HG03442 (cell line): ENCODE measurements at regions not wholly inside any gene's neighbourhood (a gene's known extent, or its start where the extent isn't known, plus 50 kb on each side); places are given as distances from the start of the nearest gene placed in this dataset.
"Not testable (repeated sequence)": the region's sequence is repeated elsewhere in the genome, so short reads cannot be mapped to it uniquely, and the experiment has no call there.

Experiments used
- ATAC-seq: cut with Tn5 transposase; IDR thresholded peaks from one replicate; pipeline ENCODE4 v1.9.1; 2021; ENCODE audit warnings: mild to moderate bottlenecking, moderate library complexity; ENCODE audit not compliant: unreplicated experiment

GRCh38 chr6:10343320-10343719, 71.6 kb downstream of the TFAP2A start:
- no peak for ATAC-seq

DNA sequence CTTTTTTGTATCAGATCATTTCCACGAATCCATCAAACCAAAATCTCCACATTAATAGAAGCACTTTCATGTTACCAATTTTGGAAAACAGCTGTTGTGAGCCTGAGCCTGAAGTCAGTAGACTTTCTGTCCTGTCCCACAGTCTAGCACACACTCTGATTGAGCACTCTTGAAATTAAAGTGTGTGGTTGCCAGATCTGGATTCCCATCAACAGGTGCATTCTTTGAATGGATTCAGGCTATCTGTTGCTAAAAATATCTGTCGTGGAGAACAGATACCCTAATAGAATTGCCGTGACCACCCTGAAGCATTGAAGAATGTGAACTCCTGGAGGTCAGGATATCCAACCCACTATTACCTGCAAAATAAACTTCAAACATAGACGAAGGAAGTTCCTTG, 73.3 kb downstream of the TFAP2A start:
- no peak for ATAC-seq

DNA sequence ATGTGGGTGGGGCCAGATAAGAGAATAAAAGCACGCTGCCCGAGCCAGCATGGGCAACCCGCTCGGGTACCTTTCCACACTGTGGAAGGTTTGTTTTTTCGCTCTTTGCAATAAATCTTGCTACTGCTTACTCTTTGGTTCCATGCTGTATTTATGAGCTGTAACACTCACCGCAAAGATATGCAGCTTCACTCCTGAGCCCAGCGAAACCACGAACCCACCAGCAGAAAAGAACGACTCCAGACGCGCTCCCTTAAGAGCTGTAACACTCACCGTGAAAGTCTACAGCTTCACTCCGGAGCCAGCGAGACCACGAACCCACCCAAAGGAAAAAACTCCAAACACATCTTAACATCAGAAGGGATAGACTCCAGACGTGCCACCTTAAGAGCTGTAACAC, 76.7 kb downstream of the TFAP2A start:
- no peak for ATAC-seq

DNA sequence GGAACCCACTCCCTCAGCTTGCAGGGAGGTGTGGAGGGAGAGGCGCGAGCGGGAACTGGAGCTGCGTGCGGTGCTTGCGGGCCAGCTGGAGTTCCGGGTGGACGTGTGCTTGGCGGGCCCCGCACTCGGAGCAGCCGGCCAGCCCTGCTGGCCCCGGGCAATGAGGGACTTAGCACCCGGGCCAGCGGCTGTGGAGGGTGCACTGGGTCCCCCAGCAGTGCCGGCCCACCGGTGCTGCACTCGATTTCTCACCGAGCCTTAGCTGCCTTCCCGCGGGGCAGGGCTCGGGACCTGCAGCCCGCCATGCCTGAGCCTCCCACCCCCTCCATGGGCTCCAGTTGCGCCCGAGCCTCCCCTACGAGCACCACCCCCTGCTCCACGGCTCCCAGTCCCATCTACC, 77.5 kb downstream of the TFAP2A start:
- ATAC-seq = not testable (repeated sequence)

- ATAC-seq = no peak
Observed at GRCh38 chr6:10332111-10332510, 82.8 kb downstream of the TFAP2A start.

GRCh38 chr6:10331334-10331968, 83.4 kb downstream of the TFAP2A start:
- ATAC-seq = no peak

DNA sequence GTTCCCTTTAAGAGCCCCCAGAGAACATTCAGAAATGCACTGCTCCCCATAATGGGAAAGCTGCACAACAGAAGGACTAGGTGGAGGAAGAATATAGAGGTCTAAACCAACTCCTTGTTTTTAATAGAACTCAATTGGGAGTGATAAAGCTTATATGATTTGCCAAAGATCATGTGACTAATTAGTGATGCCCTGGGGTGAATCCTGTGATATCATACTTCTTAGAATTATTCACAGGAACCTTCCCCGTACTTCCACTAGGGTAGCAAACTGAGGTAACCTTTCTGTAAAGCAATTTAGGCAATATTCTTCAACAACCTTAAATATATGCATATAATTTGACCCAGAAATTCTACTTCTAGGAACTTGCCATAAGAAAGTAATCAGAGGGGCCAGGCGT, 84.4 kb downstream of the TFAP2A start:
- ATAC-seq = no peak

- ATAC-seq = no peak
Observed at GRCh38 chr6:10323018-10323417, 91.9 kb downstream of the TFAP2A start.

DNA sequence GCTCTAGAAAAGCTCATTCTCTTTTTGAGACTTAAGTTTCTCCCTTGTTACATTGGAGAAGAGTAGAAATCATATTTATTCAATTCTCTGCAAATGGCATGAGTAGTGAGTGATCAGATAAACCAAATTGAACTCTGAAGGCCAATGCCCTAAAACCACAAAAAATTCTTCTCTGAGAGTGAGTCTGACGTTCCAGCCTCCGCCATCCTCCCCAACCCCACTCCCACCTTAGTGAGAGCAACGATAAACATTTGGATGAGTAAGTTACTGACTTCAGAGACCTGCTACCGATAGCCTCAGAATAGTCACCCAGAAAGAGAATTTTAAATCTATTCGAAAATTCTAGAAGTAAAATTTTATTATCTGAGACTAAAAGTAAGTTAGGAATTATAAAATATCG, 94.6 kb downstream of the TFAP2A start:
- no peak for ATAC-seq

DNA sequence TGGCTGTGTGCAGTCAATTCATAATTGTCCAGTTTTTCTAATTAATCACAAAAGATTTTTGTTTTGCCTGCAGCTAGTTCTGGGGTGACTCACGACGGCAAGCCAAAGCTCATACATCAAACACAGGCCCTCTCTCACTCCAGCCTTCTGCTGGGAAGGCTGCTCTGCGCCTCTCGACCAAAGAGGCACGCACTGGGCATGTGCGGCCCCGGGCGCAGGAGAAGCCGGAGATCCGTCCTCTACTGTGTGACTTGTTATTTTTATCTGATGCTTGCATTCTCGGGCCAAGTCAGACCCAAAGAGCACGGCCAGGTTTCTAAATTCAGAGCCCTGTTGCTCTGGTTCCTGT, 98.5 kb downstream of the TFAP2A start:
- no peak for ATAC-seq

GRCh38 chr6:10315658-10316372, 99.1 kb downstream of the TFAP2A start:
- no peak for ATAC-seq

DNA sequence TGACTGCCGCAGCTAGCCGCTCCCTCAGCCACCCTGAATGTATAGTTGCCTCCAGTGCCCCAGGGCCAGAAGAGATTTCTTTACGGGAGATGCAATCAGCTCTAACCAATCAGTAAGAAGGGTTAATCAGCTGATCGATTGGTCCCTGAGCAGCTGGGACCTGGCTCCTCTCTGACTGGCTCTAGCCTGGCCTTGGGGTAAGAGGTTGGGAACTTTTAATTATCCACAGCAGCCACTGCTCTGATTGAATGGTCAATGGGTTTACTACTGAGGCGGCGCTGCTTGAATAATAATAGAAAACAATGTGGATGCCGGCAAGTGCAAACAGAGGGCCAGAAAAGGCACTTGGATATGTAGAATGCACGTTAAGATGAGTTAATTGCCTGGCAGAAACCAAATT, 99.8 kb downstream of the TFAP2A start:
- ATAC-seq = no peak

GRCh38 chr6:10314163-10314955, 100.5 kb downstream of the TFAP2A start:
- ATAC-seq = no peak

GRCh38 chr6:10313799-10314162, 101.1 kb downstream of the TFAP2A start:
- ATAC-seq = no peak

- ATAC-seq = no peak
Observed at GRCh38 chr6:10312445-10312844, 102.4 kb downstream of the TFAP2A start.

- ATAC-seq = not testable (repeated sequence)
Observed at GRCh38 chr6:10311546-10312405, 103.1 kb downstream of the TFAP2A start.

- no peak for ATAC-seq
Observed at GRCh38 chr6:10310826-10311225, 104.0 kb downstream of the TFAP2A start.

- ATAC-seq = no peak
Observed at GRCh38 chr6:10310330-10310653, 104.6 kb downstream of the TFAP2A start.

GRCh38 chr6:10309457-10310329, 105.2 kb downstream of the TFAP2A start:
- ATAC-seq = no peak

DNA sequence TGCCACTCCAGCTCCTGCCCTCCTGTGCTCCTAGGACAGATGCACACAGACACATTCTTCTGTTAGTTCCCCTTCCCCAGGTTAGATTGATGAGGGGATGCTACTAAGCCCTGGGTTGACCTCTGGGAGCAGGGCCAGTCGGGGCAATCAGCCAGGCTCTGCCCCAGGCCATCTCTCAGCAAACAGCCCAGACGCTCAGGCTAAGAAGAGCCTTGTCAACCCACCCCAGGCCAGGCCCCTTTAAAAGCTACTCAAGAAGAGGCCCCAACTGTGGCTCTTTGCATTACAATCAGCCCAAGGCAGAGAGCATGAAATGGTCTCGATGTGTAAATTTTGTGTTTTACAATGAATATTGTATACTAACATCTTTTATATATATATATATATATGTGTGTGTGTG, 107.4 kb downstream of the TFAP2A start:
- ATAC-seq = no peak
